ENCODE measurements at regions not wholly inside any gene's neighbourhood (a gene's known extent, or its start where the extent isn't known, plus 50 kb on each side); places are given as distances from the start of the nearest gene placed in this dataset.
"Not testable (repeated sequence)": the region's sequence is repeated elsewhere in the genome, so short reads cannot be mapped to it uniquely, and the experiment has no call there.

GRCh38 chr3:178967177-178967532 is 104.5 kb downstream of the ZMAT3 start:
- ATAC-seq (no peak), DNase-seq (no peak)

DNA sequence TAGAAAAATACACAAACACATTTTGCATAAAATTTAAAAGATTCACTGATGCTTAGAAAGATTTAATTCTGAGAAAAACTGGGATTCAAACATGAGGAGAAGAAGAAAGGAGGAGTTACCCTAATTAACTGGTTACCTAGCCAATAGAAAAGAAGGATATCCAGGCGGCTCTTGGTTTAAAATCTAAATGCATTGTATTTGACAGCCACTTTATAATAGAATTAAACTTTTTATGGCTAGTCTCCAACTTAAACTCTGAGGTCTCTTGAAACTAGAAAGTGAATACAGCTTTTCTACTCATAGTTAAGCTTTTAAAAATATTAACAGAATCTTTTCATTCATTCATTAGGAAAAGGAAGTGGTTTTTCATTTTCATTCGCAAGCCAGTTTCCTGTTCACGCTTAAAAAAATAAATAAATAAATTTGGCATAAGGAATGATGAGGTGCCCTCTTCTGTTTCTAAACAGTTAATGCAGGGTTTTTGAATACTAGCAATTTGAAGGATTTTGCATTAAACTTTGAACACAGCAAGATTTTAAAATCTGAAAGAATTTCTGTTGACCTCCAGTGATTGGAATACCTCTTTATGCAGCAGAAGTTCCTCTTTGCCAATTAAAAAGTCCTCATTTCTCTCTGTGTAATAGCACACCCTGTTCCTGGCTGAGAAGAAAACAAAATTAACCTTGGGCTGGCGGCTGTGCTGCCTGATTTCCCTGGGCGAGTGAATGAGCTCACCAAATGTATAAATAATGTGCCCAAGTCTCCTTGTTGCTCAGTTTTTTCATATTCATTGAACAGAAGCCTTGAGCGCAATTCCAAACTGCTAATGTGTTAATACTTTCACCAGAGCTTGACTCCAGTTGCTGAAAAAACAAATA is 105.1 kb downstream of the ZMAT3 start:
- no peak for ATAC-seq
- DNase-seq, result no peak

- DNase-seq, result no peak
- no peak for ATAC-seq
These were observed 107.1 kb downstream of the ZMAT3 start for GRCh38 chr3:178964551-178964950.

DNA sequence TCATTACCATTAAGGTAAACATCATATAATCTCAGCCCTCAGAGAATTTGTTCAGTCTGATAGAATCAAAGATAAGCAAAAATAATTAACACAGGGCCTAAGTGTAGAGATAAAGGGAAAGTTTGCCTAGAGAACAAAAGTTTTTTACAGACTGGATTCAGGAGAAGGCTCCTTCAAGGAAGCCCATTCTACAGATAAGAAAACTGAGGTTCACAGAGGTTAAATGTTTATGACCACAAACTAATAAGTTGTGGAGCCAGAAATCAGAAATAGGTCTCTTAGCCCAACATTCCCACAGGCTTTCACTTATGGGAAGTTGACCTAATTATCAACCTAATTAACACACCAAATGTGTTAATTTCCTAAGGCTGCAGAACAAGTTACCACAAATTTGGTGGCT is 110.7 kb downstream of the ZMAT3 start:
- DNase-seq, result no peak
- ATAC-seq, result no peak

- ATAC-seq, result no peak
- no peak for DNase-seq
These were observed 111.4 kb downstream of the ZMAT3 start for GRCh38 chr3:178960181-178960580.

DNA sequence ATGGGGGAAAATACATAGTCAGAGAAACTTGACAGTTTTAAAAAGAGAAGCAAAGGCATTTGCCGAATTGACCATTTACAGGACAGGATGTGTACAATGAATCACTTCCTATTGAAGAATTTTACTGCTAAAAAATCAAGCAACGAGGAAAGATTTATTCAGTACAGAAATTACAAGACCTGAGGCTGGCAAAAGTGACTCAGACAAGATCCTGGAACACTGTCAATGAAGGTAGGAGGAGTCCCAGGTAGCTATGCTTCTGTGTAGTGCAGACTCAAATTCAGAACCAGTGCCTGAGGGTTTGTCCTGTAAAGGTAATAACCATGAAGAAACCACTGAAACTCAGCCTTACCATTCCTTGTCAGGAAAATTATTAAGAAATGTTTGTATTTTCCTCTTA is 120.9 kb downstream of the ZMAT3 start:
- ATAC-seq (peak; percentile 87), DNase-seq (peak; percentile 11)

DNA sequence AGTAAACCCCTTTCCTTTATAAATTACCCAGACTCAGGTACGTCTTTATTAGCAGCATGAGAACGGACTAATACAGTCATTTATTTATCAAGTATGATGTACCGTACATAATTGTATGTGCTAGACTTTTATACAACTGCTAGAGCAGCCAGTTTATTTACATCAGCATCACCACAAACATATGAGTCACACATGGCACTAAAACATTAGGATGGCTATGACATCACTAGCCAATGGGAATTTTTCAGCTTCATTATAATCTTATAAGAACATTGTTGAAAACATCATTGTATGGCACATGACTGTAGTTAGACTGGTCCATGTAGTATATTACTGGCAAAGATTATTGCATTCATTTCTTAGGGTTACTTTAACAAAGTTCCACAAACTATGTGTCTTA is 121.7 kb downstream of the ZMAT3 start:
- ATAC-seq (no peak), DNase-seq (no peak)

GRCh38 chr3:178948546-178948945 is 123.1 kb downstream of the ZMAT3 start:
- ATAC-seq (no peak), DNase-seq (no peak)

DNA sequence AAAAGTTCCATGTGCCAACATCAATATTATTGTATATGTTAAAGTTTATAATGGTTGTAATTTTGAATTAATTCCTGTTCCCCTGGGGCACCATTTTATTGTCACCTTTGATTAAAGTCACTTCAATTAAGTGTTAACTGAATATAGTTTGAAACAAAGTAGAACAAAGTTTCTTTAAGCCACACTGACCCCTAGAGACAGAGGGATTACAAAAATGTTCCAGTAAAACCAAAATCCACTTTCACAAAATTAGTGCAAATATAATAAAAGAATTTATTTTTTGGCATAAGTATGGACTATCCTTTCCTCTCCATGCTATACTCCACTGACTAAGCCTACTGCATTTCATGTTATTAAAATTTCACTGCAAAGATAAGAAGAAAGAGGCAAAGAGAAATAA is 123.9 kb downstream of the ZMAT3 start:
- DNase-seq (no peak), ATAC-seq (no peak)

GRCh38 chr3:178942261-178942660 is 129.3 kb downstream of the ZMAT3 start:
- ATAC-seq, DNase-seq: not testable (repeated sequence)

- ATAC-seq, result no peak
- DNase-seq, result no peak
These were observed 141.5 kb downstream of the ZMAT3 start for GRCh38 chr3:178930116-178930515.

- DNase-seq, result no peak
These were observed 155.4 kb downstream of the ZMAT3 start for GRCh38 chr3:178916223-178916622.

GRCh38 chr3:178915365-178915764 is 156.2 kb downstream of the ZMAT3 start:
- ATAC-seq, result no peak
- DNase-seq, result no peak

More at GRCh38 chr3:178916223-178916622, 155.4 kb downstream of the ZMAT3 start:
- no peak for ATAC-seq

DNA sequence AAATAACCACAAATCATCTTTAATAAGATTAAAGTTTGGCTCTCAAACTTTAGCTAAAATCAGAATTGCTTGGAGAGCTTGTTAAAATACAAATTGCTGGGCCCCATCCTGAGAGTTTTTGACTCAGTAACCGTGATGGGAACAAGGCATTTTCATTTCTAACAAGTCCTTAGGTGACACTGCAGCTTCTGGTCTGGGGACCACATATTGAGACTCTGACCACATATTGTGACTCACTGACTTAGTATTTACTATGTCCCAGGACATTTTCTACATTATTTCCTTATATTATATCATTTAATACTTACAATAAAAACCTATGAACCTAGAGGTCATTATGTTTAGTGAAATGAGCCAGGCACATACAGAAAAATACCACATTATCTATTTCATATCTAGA is 164.5 kb downstream of the ZMAT3 start:
- ATAC-seq (no peak), DNase-seq (no peak)

GRCh38 chr3:178901204-178901603 is 170.4 kb downstream of the ZMAT3 start:
- DNase-seq, result no peak
- ATAC-seq, result no peak

GRCh38 chr3:178900029-178900646 is 171.5 kb downstream of the ZMAT3 start:
- DNase-seq (no peak), ATAC-seq (no peak)

GRCh38 chr3:178895178-178895789 is 176.3 kb downstream of the ZMAT3 start:
- ATAC-seq (no peak), DNase-seq (no peak)

Data from stimulated activated naive CD8-positive, alpha-beta T cell treated with anti-CD3 and anti-CD28 coated beads, Interleukin-15, Interleukin-2, amounts not matched to agents 100 U/mL and 50 U/mL, for 24 hours (primary cell).